Osteocyte (in vitro differentiated cells): ENCODE measurements at regions not wholly inside any gene's neighbourhood (a gene's known extent, or its start where the extent isn't known, plus 50 kb on each side); places are given as distances from the start of the nearest gene placed in this dataset.

Experiments used
- DNase-seq: peaks from one replicate; pipeline ENCODE4 v3.0.0; 2021; ENCODE audit warnings: mixed read lengths; ENCODE audit not compliant: unreplicated experiment; ENCODE audit errors: extremely low spot score
- H3K27ac Mint-ChIP-seq: one replicate; pipeline ENCODE4 v1.8.0; 2021; ENCODE audit warnings: mild to moderate bottlenecking, mixed read lengths; ENCODE audit not compliant: unreplicated experiment
- H3K27me3 Mint-ChIP-seq: one replicate; pipeline ENCODE4 v1.8.0; 2021; ENCODE audit warnings: mixed read lengths; ENCODE audit not compliant: unreplicated experiment
- H3K36me3 Mint-ChIP-seq: one replicate; pipeline ENCODE4 v1.8.0; 2021; ENCODE audit warnings: mixed read lengths; ENCODE audit not compliant: unreplicated experiment
- H3K4me1 Mint-ChIP-seq: one replicate; pipeline ENCODE4 v1.8.0; 2021; ENCODE audit warnings: mixed read lengths; ENCODE audit not compliant: unreplicated experiment
- H3K4me3 Mint-ChIP-seq: one replicate; pipeline ENCODE4 v1.8.0; 2021; ENCODE audit warnings: mild to moderate bottlenecking, moderate library complexity, mixed read lengths; ENCODE audit not compliant: unreplicated experiment
- H3K9me3 Mint-ChIP-seq: one replicate; pipeline ENCODE4 v1.8.0; 2021; ENCODE audit warnings: mixed read lengths; ENCODE audit not compliant: unreplicated experiment
- TF ChIP-seq, protein P1 (sequence below): fragments of 200-600 bp; sonication (generic); IDR thresholded peaks from 2 replicates; pipeline ENCODE4 v1.5.0; 2021; ENCODE audit warnings: antibody characterized with exemption, mild to moderate bottlenecking, moderate library complexity

GRCh38 chr17:71948703-71949422, 172.0 kb upstream of the SOX9 start:
- Mint-ChIP-seq H3K27me3 (peaks cover 11% of the 10 kb centered on the region), H3K27ac (no peak overlapping the region), H3K4me3 (no peak overlapping the region), H3K9me3 (no peaks in the 10 kb centered on the region), H3K4me1 (peaks cover 1% of the 10 kb centered on the region), H3K36me3 (no peaks in the 10 kb centered on the region)
- no peak for DNase-seq
- TF ChIP-seq, protein P1, sequence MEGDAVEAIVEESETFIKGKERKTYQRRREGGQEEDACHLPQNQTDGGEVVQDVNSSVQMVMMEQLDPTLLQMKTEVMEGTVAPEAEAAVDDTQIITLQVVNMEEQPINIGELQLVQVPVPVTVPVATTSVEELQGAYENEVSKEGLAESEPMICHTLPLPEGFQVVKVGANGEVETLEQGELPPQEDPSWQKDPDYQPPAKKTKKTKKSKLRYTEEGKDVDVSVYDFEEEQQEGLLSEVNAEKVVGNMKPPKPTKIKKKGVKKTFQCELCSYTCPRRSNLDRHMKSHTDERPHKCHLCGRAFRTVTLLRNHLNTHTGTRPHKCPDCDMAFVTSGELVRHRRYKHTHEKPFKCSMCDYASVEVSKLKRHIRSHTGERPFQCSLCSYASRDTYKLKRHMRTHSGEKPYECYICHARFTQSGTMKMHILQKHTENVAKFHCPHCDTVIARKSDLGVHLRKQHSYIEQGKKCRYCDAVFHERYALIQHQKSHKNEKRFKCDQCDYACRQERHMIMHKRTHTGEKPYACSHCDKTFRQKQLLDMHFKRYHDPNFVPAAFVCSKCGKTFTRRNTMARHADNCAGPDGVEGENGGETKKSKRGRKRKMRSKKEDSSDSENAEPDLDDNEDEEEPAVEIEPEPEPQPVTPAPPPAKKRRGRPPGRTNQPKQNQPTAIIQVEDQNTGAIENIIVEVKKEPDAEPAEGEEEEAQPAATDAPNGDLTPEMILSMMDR = no peak

GRCh38 chr17:71959154-71959553, 161.7 kb upstream of the SOX9 start:
- DNase-seq = no peak
- H3K9me3 Mint-ChIP-seq = no peaks in the 10 kb centered on the region
- H3K27ac Mint-ChIP-seq = no peak overlapping the region
- no peak overlapping the region for H3K4me3 Mint-ChIP-seq
- no peaks in the 10 kb centered on the region for H3K36me3 Mint-ChIP-seq
- no peaks in the 10 kb centered on the region for H3K4me1 Mint-ChIP-seq
- TF ChIP-seq, protein P1 = peak; percentile 55
- no peaks in the 10 kb centered on the region for H3K27me3 Mint-ChIP-seq

GRCh38 chr17:71963351-71963750, 157.5 kb upstream of the SOX9 start:
- no peaks in the 10 kb centered on the region for H3K27me3 Mint-ChIP-seq
- TF ChIP-seq, protein P1 = no peak

GRCh38 chr17:71963791-71964190, 157.0 kb upstream of the SOX9 start:
- H3K9me3 Mint-ChIP-seq = no peaks in the 10 kb centered on the region
- H3K27me3 Mint-ChIP-seq = no peaks in the 10 kb centered on the region
- H3K4me3 Mint-ChIP-seq = no peak overlapping the region
- H3K36me3 Mint-ChIP-seq = no peaks in the 10 kb centered on the region
- TF ChIP-seq, protein P1 = no peak
- no peaks in the 10 kb centered on the region for H3K4me1 Mint-ChIP-seq
- H3K27ac Mint-ChIP-seq = no peak overlapping the region
- DNase-seq = no peak

More at GRCh38 chr17:71963351-71963750, 157.5 kb upstream of the SOX9 start:
- H3K27ac Mint-ChIP-seq = no peak overlapping the region
- DNase-seq = no peak
- H3K9me3 Mint-ChIP-seq = no peaks in the 10 kb centered on the region
- no peaks in the 10 kb centered on the region for H3K36me3 Mint-ChIP-seq
- no peak overlapping the region for H3K4me3 Mint-ChIP-seq
- H3K4me1 Mint-ChIP-seq = no peaks in the 10 kb centered on the region

DNA sequence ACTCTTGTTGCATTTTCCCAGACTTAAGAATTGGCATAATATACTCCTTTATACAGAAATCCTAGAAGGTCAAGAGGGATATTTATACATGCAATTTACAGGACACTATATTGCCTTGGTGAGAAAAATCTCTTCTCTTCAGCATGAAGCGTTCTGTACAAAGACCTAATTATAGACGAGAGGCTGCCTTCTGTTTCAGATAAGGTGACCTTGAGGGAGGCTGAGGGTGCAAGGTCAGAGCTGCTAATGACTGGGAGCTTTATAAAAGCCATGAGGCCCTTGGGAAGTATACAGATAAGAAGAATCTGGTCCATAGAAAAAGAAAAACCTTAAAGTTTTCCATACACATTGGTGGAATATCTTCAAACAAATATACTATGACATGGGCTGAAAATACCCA, 156.3 kb upstream of the SOX9 start:
- Mint-ChIP-seq H3K4me1 (no peaks in the 10 kb centered on the region), H3K27me3 (no peaks in the 10 kb centered on the region), H3K9me3 (no peaks in the 10 kb centered on the region), H3K4me3 (no peak overlapping the region), H3K36me3 (no peaks in the 10 kb centered on the region), H3K27ac (no peak overlapping the region)
- TF ChIP-seq, protein P1 = no peak
- no peak for DNase-seq
